Mesenchymal stem cell (in vitro differentiated cells and primary cell): ENCODE measurements at regions not wholly inside any gene's neighbourhood (a gene's known extent, or its start where the extent isn't known, plus 50 kb on each side); places are given as distances from the start of the nearest gene placed in this dataset.

ENCODE experiments used
- DNase-seq: peaks from one replicate; pipeline ENCODE4 v3.0.0-alpha.2; 2013
- H2AFZ ChIP-seq: one replicate; pipeline ENCODE4 v1.6.1; 2013; ENCODE audit warnings: low read depth, mild to moderate bottlenecking, control low read depth, inconsistent platforms, low read length, moderate library complexity
- H2AK5ac ChIP-seq: 2 replicates; pipeline ENCODE4 v1.6.1; 2013; ENCODE audit warnings: low read length, moderate library complexity, mild to moderate bottlenecking, inconsistent platforms; ENCODE audit not compliant: severe bottlenecking
- H2BK120ac ChIP-seq: one replicate; pipeline ENCODE4 v1.6.1; 2013; ENCODE audit warnings: low read depth, mild to moderate bottlenecking, inconsistent platforms, low read length, moderate library complexity
- H2BK12ac ChIP-seq, 2 experiments: one replicate each; pipeline ENCODE4 v1.6.1; 2013; ENCODE audit warnings: inconsistent platforms in 2 of 2, low read length in 2 of 2, mild to moderate bottlenecking in 2 of 2, moderate library complexity in 2 of 2, control low read depth in 1 of 2
- H2BK15ac ChIP-seq: one replicate; pipeline ENCODE4 v1.6.1; 2013; ENCODE audit warnings: mild to moderate bottlenecking, low read depth, inconsistent platforms; ENCODE audit not compliant: poor library complexity, severe bottlenecking
- H2BK5ac ChIP-seq: 2 replicates; pipeline ENCODE4 v1.6.1; 2013; ENCODE audit warnings: low read depth, mild to moderate bottlenecking, low read length, control low read depth, inconsistent platforms; ENCODE audit not compliant: poor library complexity, severe bottlenecking
- H3K14ac ChIP-seq, 2 experiments: one replicate each; pipeline ENCODE4 v1.6.1; 2013; ENCODE audit warnings: inconsistent platforms in 2 of 2, low read length in 2 of 2, control low read depth in 1 of 2, mild to moderate bottlenecking in 1 of 2, moderate library complexity in 1 of 2
- H3K18ac ChIP-seq, 2 experiments: one replicate each; pipeline ENCODE4 v1.6.1; 2013; ENCODE audit warnings: inconsistent platforms in 2 of 2, low read length in 2 of 2, control low read depth in 1 of 2, low read depth in 1 of 2, mild to moderate bottlenecking in 1 of 2
- H3K23ac ChIP-seq, 2 experiments: one replicate each; pipeline ENCODE4 v1.6.1; 2013; ENCODE audit warnings: inconsistent platforms in 2 of 2, low read length in 2 of 2, mild to moderate bottlenecking in 2 of 2, moderate library complexity in 2 of 2, control low read depth in 1 of 2
- H3K27ac ChIP-seq: 2 replicates; pipeline ENCODE4 v1.5.1; 2013; ENCODE audit warnings: mild to moderate bottlenecking, moderate library complexity, low read length, control low read depth, inconsistent platforms; ENCODE audit not compliant: poor library complexity, severe bottlenecking
- H3K27me3 ChIP-seq, 2 experiments: 2 replicates each; pipeline versions ENCODE4 v1.6.1 to v1.7.0; 2013; ENCODE audit warnings: low read length in 2 of 2, mild to moderate bottlenecking in 2 of 2, moderate library complexity in 2 of 2, control low read depth in 1 of 2, inconsistent platforms in 1 of 2; ENCODE audit not compliant: control insufficient read depth in 1 of 2, insufficient read depth in 1 of 2
- H3K36me3 ChIP-seq, 2 experiments: 2 replicates each; pipeline versions ENCODE4 v1.6.1 to v1.7.0; 2013; ENCODE audit warnings: low read length in 2 of 2, control low read depth in 1 of 2, inconsistent platforms in 1 of 2, low read depth in 1 of 2, mild to moderate bottlenecking in 1 of 2; ENCODE audit not compliant: insufficient read depth in 2 of 2, control insufficient read depth in 1 of 2
- H3K4ac ChIP-seq, 2 experiments: one replicate each; pipeline ENCODE4 v1.6.1; 2013; ENCODE audit warnings: inconsistent platforms in 2 of 2, low read length in 2 of 2, mild to moderate bottlenecking in 2 of 2, moderate library complexity in 2 of 2, control low read depth in 1 of 2, low read depth in 1 of 2
- H3K4me1 ChIP-seq: 2 replicates; pipeline ENCODE4 v1.6.1; 2013; ENCODE audit warnings: low read depth, low read length, control low read depth; ENCODE audit not compliant: control insufficient read depth, insufficient read depth
- H3K4me2 ChIP-seq: 2 replicates; pipeline ENCODE4 v1.6.1; 2013; ENCODE audit warnings: low read length, mild to moderate bottlenecking, inconsistent platforms; ENCODE audit not compliant: poor library complexity, severe bottlenecking
- H3K4me3 ChIP-seq, 2 experiments: 2 replicates each; pipeline versions ENCODE4 v1.5.1 to v1.7.0; 2013; ENCODE audit warnings: low read length in 2 of 2, mild to moderate bottlenecking in 2 of 2, control low read depth in 1 of 2, low read depth in 1 of 2; ENCODE audit not compliant: insufficient read depth in 1 of 2
- H3K79me1 ChIP-seq: replicated peaks from 2 replicates; pipeline ENCODE4 v1.6.1; 2013; ENCODE audit warnings: mild to moderate bottlenecking, control low read depth, low read length, inconsistent platforms; ENCODE audit not compliant: poor library complexity, severe bottlenecking
- H3K9ac ChIP-seq: 2 replicates; pipeline ENCODE4 v1.7.0; 2013; ENCODE audit warnings: mild to moderate bottlenecking, low read length, moderate library complexity
- H3K9me3 ChIP-seq: 2 replicates; pipeline ENCODE4 v1.7.0; 2013; ENCODE audit warnings: mild to moderate bottlenecking, low read length; ENCODE audit not compliant: control insufficient read depth
- H4K8ac ChIP-seq: one replicate; pipeline ENCODE4 v1.6.1; 2013; ENCODE audit warnings: inconsistent platforms, mild to moderate bottlenecking, low read length, moderate library complexity
- H4K91ac ChIP-seq: one replicate; pipeline ENCODE4 v1.6.1; 2013; ENCODE audit warnings: mild to moderate bottlenecking, low read length, inconsistent platforms
- WGBS: methylation state at CpG from one replicate; pipeline ENCODE4 v1.1.7; 2013; ENCODE audit warnings: mixed read lengths; 5-methylcytosine and 5-hydroxymethylcytosine counted together

GRCh38 chr7:20945451-20945850 lies 158.8 kb upstream of the SP8 start:
- H4K8ac ChIP-seq = no peak overlapping the region
- no peaks in the 10 kb centered on the region for H3K36me3 ChIP-seq
- no CpG with 5 or more reads among the region's 2 CpGs for WGBS

GRCh38 chr7:20952916-20953315 lies 166.2 kb upstream of the SP8 start:
- no peak overlapping the region for H3K4ac ChIP-seq
- no peaks in the 10 kb centered on the region for H3K9me3 ChIP-seq
- no peaks in the 10 kb centered on the region for H3K79me1 ChIP-seq
- no peak overlapping the region for H2BK5ac ChIP-seq
- no peak overlapping the region for H3K18ac ChIP-seq
- no peak overlapping the region for H4K8ac ChIP-seq
- no peak overlapping the region for H2BK120ac ChIP-seq
- no peak overlapping the region for H2AK5ac ChIP-seq
- no peak overlapping the region for H4K91ac ChIP-seq
- no peaks in the 10 kb centered on the region for H3K27me3 ChIP-seq
- H3K4me1 ChIP-seq = no peaks in the 10 kb centered on the region
- no peaks in the 10 kb centered on the region for H3K36me3 ChIP-seq
- no peak overlapping the region for H3K23ac ChIP-seq
- DNase-seq = no peak
- no peak overlapping the region for H2BK12ac ChIP-seq
- H3K4me2 ChIP-seq = no peak overlapping the region
- no peak overlapping the region for H3K4me3 ChIP-seq
- 62% methylated on average over 3 of the region's 3 CpGs for WGBS
- H2BK15ac ChIP-seq = no peak overlapping the region
- no peak overlapping the region for H3K9ac ChIP-seq
- H3K27ac ChIP-seq = no peak overlapping the region
- H2AFZ ChIP-seq = no peak overlapping the region
- no peak overlapping the region for H3K14ac ChIP-seq

More at GRCh38 chr7:20945451-20945850, 158.8 kb upstream of the SP8 start:
- Histone ChIP-seq H4K91ac (no peak overlapping the region), H3K4me2 (no peak overlapping the region), H3K27ac (no peak overlapping the region), H3K27me3 (no peaks in the 10 kb centered on the region), H2BK5ac (no peak overlapping the region), H3K9me3 (peaks cover 15% of the 10 kb centered on the region), H3K9ac (no peak overlapping the region), H3K23ac (no peak overlapping the region), H3K4me1 (no peaks in the 10 kb centered on the region), H3K79me1 (no peaks in the 10 kb centered on the region), H3K18ac (no peak overlapping the region), H3K4ac (no peak overlapping the region), H2AFZ (no peak overlapping the region), H2BK15ac (no peak overlapping the region), H2BK12ac (no peak overlapping the region), H3K14ac (no peak overlapping the region), H2BK120ac (no peak overlapping the region), H2AK5ac (no peak overlapping the region), H3K4me3 (no peak overlapping the region)
- no peak for DNase-seq

GRCh38 chr7:20954711-20955619 lies 168.3 kb upstream of the SP8 start:
- peak; percentile 31 for DNase-seq
- Histone ChIP-seq H2BK15ac (no peak overlapping the region), H3K79me1 (no peaks in the 10 kb centered on the region), H3K9me3 (no peaks in the 10 kb centered on the region), H2AFZ (no peak overlapping the region), H4K91ac (no peak overlapping the region), H3K4ac (no peak overlapping the region), H3K4me2 (no peak overlapping the region), H3K14ac (no peak overlapping the region), H3K9ac (no peak overlapping the region), H2BK5ac (no peak overlapping the region), H3K4me1 (no peaks in the 10 kb centered on the region), H3K18ac (no peak overlapping the region), H3K4me3 (no peak overlapping the region), H3K36me3 (no peaks in the 10 kb centered on the region), H2BK12ac (no peak overlapping the region), H3K27ac (no peak overlapping the region), H4K8ac (no peak overlapping the region), H2BK120ac (no peak overlapping the region), H3K27me3 (no peaks in the 10 kb centered on the region), H3K23ac (no peak overlapping the region), H2AK5ac (no peak overlapping the region)
- 58% methylated on average over 3 of the region's 4 CpGs for WGBS

GRCh38 chr7:20958572-20958971 lies 171.9 kb upstream of the SP8 start:
- Histone ChIP-seq H4K91ac (no peak overlapping the region), H3K4ac (no peak overlapping the region), H3K14ac (no peak overlapping the region)

More at GRCh38 chr7:20958572-20958971, 171.9 kb upstream of the SP8 start:
- Histone ChIP-seq H3K9ac (no peak overlapping the region), H3K27ac (no peak overlapping the region), H3K9me3 (no peaks in the 10 kb centered on the region), H2AFZ (no peak overlapping the region), H3K36me3 (no peaks in the 10 kb centered on the region), H3K4me1 (no peaks in the 10 kb centered on the region), H3K79me1 (no peaks in the 10 kb centered on the region), H2AK5ac (no peak overlapping the region), H2BK12ac (no peak overlapping the region), H3K18ac (peak overlapping the region in 1 of 2 experiments; percentile 11), H3K4me3 (no peak overlapping the region), H2BK120ac (no peak overlapping the region), H2BK15ac (no peak overlapping the region), H4K8ac (no peak overlapping the region), H3K23ac (no peak overlapping the region), H2BK5ac (no peak overlapping the region), H3K27me3 (no peaks in the 10 kb centered on the region), H3K4me2 (no peak overlapping the region)
- no peak for DNase-seq
- WGBS = 94% methylated on average over 3 of the region's 3 CpGs
